HG03039 (cell line): ENCODE measurements at regions not wholly inside any gene's neighbourhood (a gene's known extent, or its start where the extent isn't known, plus 50 kb on each side); places are given as distances from the start of the nearest gene placed in this dataset.

Experiments
- ATAC-seq: cut with Tn5 transposase; IDR thresholded peaks from one replicate; pipeline ENCODE4 v1.9.1; 2021; ENCODE audit warnings: mild to moderate bottlenecking, moderate library complexity; ENCODE audit not compliant: unreplicated experiment

DNA sequence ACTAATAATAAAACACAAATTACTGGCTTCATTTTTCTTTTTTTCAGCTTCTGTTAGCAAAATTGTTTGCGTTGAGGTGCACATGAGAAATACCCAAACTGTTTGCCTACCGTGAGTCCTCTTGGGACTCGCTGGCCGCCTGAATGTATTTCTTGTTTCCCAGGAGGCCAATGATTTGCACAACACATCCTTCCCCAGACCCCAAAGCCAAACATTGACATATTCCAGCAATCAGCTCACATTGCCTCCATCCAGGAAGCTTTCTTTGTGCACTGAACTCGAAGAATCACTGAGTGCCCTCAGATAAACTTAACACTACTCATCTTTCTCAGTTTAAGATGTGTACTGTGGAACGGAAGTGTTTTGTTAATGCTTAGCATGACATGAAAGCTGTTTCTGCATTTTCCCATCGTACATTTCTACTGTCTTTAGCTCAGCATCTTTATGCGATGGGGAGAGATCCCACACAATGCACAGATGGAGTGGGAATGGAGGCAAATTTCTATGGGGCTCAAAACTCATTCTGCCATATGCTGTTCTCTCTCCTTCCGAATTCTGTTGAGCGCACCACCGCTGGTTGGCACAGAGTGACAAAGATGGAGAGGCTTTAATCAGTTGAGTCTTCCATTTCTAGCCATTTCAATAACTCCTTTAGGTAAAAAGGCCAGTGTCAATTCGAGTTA, 399.5 kb downstream of the RFC3 start:
- ATAC-seq = no peak

DNA sequence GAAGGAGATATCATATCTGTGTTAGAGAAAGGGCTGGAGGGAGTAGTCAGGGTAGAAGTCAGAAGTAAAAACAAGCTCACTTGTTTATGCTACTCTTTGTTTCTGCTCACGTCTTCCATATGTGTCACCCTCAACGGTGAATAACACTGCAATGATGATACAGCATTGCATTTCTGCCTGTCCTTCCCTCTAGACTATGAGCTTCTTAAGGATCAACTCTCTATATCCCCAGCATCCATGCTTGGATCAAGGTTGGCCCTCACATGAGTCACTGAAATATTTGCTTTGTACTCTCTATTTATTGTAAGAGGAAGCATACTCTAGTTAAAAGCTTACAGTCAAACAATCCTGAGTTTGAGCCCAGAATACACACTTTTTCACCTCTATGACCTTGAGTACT, 406.0 kb downstream of the RFC3 start:
- no peak for ATAC-seq

DNA sequence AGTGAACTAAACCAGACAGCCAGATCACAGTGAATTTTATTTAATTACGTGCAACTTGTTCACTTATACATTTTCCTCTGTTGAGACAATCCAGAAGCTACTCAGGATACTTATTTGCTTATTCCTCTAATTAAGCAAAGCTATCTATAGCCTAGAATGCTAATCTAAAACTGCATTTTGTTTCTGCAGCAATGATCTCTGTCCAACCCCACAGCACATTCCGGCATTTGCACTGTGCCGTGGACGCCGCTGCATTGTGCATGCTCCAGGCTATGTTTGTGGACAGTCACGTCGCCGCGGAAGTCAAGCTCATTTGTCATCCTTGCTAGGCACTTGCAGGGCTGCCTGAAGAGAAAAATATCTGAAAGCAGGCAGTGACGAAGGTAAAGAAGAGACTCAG, 406.9 kb downstream of the RFC3 start:
- ATAC-seq = no peak

DNA sequence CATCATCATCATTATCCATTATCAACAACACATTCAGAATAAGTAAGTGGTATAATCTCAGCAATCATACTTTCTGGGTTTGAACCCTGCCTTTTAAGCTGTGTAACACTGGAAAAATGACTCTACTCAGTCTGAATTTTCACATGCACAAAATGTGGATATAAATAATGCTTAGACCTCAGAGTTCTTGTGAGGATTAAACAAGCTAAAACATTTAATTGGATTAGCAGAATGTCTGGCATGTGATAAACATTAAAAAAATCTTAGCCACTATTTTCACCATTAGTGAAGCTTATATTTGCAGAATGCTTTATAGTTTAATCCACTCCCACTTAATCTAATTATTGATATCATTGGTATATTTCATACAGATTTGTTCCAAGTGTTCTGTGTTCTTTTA, 412.3 kb downstream of the RFC3 start:
- no peak for ATAC-seq

DNA sequence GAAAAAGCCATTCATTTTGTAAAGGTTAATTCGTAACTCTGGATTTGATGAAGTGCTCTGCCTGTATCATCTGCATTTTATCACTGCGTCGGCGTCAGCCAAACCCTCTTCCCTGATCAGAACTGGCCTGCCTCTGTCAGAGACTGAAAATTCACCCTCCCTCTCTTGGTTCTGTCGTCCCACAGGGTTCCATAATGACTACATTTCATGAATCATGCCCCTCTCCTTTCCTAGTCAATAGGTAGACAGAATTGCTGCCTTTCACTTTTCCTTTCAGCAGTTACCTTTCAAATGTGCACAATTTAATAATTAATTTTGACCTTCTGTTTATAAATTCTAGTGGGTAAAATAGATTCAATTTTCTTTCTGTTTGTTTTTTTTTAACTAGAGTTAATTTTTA, 423.4 kb downstream of the RFC3 start:
- no peak for ATAC-seq

DNA sequence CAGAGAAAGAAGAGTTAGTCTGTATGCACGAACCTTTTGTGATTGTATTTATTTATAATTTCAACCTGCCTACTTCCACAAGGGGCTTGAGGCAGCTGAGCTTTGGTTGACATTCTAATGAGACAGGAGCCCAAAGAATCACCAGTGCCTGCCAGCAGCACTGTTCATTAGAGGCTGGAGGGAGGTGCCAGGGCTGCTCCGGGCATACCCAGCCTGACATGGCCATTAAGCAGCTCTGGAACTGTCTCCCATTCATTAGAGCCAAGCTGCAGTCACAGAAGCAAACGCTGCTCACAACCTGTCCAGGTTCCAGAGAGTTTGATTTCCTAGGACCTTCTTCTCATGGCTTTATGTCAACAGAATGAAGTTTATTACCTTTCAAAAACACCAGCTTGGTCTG, 425.5 kb downstream of the RFC3 start:
- ATAC-seq = no peak

DNA sequence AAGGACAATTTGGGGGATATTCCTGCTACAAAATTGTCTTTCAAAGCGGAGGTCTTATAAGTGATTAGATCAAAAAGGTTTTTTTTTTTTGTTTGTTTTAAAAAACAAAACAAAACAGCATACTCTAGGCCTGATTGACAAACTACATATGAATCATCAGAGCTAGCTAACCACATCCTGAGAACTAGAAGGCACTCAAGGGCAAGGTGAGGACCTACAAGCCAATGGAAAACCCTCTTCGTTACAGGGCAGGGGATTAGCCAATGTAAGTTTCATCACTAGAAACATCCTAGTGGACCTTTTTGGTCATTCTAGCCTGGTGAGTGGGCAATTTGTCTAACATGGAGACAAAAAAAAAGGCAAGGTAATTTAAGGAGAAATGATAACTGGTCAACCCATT, 428.6 kb downstream of the RFC3 start:
- no peak for ATAC-seq

DNA sequence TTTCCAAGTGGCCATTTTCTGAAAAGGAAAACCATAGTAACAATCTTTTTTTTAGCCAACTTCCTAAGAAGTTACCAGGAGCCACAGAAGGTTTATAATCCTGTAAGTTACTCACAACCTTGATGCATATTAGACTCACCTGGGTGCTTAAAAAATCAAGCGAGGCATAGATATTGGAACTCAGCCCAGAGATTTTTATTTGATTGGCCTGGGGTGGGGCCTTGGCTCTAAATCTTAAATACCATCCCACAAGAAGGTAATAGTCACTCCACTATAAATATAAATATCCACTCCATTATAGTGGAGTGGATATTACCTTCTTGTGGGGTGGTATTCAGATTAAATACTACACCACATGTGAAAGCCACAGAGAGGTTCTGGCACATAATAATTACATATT, 429.6 kb downstream of the RFC3 start:
- no peak for ATAC-seq

DNA sequence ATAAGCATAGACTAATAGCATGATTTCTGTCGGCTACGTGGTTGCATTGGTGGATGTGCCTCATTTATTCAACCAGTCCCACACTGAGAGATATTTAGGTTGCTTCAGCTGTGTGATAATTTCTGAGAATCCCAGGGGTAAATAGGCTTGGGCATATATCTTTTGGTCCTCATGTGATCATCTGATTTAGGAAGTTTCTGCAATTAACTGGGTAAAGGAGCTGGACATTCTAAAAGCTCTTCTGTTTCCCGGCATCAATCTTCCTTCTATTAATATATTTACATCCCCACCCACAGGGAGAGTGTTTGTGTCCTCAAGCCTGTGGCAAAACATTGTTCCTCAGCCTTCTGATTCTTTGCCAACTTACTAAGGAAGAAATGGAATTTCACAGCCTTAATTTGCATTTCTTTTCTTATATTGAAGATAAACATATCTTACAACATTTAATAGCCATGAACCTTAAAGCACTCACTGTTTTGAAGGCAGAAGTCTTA, 431.6 kb downstream of the RFC3 start:
- no peak for ATAC-seq

DNA sequence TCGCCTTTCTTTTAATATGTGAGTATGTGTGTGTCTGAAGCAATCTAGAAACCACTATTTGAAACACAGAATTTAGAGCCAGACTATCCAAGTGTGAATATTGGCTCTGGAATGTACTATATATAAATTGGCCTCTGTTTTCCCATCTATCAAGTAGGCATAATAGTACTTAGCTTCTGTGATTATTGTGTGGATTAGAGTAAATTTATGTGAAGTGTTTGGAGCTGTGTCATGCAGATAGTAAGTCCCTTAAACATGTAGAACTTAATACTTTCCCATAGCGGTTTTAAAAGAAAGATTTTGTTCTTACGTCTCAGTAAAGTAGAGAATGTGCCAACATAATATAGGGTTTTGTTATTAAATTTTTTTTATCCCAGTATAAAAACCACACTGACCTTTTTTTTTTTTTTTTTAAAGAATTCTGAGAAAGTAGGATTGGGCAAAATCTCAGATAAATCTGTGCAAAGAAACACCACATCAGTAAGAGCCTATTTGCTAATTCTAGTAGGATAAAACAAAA, 432.3 kb downstream of the RFC3 start:
- no peak for ATAC-seq

DNA sequence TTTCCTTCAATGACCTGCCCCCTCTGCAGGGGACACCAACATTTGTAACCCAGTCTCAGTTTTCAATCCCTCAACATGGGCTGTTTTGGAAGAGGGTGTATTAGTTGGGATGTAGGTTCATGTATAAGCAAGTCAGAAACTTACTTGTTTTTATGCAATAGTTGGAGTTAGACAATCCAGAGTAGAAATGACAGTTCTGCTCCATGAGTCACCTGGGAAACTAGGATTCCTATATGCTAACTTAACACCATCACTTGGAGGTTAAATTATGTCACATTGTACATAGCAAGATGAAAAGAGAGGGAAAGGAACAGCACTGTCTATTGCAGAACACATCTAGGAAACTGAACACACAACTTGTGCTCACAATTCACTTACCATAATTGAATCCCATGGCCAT, 436.4 kb downstream of the RFC3 start:
- ATAC-seq = no peak

DNA sequence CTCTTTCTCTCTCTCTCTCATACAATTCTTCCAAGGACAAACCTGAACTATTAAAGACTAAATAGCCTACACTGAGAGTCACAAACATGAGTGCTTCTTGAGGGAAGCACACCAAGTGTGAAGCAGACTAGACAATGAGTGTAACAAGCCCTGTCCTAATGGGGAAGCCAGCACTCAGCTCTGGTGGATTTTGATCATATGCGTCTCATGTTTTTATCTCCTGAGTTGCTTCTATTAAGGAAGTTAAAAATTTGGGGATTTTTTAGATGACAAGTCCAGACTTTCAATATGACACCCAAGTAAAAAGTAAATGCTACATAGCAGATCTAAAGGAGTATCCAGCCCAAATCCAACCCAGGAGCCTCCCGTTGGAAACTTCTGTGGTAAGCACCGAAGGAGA, 437.8 kb downstream of the RFC3 start:
- no peak for ATAC-seq

DNA sequence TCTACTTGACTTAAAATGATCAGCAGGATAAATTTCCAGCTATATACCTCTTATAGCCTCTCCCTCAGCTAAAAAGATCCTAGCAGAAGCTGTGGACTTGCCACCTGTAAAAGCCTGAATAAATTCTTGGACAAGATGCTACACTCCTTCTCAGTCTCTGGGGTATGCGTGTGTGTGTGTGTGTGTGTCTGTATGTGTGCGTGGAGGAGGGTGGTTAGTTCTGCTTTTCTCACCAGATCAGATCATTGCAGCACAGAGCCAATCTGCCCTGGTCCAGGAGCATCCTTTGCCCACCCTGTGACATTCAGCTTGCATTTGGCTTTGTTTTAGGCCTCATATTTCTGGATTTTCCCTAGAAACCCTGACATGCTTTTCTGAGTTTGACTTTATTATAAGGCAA, 438.3 kb downstream of the RFC3 start:
- ATAC-seq = no peak

DNA sequence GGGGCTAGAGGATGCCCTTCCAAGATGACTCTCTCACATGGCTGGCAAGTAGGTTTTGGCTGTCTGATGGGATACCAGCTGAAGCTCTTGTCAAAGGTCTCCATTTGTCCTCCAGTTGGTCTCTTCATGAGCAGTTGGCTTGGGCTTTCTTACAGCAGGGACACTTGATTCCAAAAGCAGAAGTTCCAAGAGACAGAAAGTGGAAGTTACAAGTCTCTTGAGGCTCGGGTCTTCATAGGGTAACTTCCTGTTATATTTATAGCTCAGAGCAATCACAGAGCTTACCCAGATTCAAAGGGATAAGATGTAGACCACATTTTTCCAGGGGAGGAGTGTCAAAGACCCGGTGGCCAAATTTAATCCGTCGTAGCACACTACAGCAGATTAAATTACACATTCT, 440.0 kb downstream of the RFC3 start:
- no peak for ATAC-seq

DNA sequence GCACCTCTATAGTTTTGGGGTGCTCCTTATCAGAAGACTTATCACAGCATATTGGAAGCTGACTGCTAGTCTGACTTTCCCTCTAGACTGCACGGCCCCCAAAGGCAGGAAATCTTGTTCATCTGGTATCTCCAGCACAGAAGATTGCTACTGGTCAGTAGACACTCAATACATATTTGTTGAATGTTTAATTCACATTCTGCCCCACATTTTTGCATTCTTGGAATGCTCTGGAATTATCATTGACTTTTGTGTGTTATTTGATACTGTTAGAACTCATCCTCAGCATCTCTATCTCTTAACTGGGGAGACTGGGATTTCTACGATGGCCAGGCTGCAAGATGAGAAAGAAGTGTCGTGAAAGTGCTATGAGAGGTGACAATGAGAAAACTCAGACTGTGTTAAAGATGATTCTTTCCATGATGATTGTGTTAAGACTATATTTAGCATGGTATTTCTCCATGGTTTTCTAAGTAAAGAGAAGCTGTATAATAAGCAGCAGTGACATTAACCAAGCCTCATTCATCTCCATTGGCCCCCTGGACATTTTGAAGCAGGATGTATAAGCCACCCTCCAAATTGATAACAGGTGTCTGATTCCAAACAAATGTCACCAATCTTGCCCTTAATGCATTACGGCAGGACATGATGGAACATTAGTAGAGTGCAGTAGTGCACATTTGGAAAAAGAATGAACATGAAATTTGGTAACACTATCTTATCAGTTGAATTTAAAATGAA, 440.9 kb downstream of the RFC3 start:
- ATAC-seq = no peak

DNA sequence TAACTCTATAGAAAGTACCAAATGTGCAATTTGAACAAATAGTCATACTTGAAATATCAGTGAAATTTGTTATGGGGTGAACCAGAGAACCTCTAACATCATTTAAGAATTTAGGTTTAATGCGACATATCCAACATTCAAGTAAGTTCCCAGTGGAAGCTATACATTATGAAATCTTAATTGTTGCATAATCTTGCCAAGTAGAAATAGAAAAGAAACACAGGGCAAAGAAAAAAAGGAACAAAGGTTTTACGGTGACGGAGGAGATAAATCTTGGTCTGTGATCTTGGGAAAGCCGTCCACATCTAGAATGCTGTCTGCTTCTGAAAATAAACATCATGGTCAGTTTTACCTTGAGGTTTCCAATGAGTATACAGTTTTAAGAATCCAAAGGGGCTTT, 445.7 kb downstream of the RFC3 start:
- no peak for ATAC-seq

DNA sequence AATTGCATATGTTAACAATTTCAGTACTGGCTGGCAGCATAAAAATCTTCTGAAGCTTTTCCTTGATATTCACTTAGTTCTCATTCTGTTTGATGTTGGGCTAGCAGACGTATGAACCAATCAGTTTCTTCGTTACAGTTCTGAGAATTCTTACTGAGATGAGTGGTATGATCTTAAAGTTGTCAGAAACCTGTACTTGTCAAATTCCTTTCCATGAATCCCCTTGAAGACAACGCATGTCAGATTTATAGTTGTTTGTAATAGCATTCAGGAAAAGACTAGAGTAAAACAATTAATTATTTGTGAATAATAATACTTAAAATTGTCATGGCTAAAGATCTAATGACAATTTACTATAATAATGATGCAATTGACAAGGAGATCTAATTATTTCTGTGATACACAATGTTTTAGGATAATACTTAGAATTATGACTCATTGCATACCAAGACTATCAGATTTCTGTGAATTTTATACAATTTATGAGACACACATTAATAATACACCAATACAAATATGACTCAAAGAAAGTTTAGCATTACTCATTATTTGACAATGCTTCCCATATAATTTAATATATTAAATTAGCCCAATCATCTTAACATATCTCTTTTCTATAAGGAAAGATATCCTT, 447.2 kb downstream of the RFC3 start:
- no peak for ATAC-seq

DNA sequence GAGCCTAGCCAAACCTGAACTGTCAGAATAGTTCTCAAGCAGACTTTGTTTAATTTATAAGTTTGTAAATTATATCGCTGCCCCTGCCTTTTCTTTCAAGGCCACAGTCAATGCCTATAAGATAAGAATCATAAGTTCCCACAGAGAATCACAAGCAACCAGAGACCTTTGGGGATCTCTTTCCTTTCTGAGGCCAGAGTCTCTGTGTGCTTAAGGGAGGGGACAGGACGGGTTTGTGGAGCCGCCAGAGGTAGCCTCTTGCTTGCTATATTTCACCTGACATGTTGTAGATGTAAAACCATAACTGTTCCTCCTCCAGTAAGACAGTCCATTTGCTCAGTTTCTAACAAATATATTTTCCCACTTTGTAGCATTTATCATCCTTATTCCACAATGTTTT, 458.8 kb downstream of the RFC3 start:
- ATAC-seq = no peak

DNA sequence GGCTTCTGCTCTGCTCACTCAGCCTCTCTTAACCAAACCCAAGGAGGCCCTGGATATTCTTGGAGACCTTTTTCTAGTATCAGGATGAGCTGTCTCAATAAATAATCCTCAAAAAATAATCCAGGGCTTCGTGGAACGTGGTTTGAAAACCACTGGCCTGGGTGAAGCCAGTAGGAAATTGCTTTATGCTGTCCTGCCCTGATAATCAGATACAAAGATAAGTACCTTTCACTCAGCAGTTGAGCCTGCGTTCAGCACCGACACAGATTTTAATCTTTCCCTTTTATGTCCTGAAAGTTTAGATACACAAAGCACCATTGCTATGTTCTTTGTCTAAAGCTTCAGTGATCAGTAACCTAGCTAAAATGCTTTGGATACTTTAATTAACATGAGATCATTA, 460.0 kb downstream of the RFC3 start:
- ATAC-seq = no peak

DNA sequence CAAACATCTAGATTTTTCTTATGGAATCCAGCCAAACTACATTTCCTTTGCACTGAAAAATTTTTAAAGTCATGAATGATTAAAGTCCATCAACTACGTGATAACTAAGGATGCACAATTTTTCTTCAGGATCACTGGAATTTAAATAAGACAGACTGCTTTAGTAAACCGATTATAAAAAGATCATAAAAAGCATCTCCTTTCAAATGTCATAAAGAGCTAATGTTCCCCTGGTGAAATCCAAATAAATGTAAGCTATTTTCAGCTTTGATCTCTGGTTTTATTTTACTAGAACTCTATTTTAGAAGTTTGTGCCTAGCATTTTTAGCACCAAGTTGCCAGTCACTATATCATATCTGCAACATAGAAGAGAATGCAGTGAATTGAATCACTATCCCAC, 460.8 kb downstream of the RFC3 start:
- no peak for ATAC-seq

DNA sequence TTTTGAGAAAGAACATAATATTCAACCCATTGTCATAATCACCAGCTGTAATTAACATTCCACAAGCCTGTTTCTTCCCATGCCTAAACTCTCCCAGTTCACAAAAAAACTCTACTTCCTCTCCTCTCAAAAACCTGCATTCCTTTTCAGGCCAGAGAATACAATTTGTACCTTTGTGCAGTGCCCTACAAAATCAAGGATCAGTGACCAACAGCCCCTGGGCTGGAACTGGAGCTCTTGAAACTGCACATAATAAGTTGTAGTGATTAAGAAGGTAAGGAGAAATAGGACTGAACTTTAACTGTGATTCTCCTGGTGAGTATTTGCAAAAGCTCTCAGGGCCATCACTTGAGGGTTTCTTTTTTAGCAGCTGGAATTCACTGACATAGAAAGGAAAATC, 472.7 kb downstream of the RFC3 start:
- ATAC-seq = no peak
